Endothelial cell of umbilical vein (primary cell): ENCODE measurements at regions not wholly inside any gene's neighbourhood (a gene's known extent, or its start where the extent isn't known, plus 50 kb on each side); places are given as distances from the start of the nearest gene placed in this dataset.

Experiments
- BruUV-seq: library from RNA; stranded (reverse); fragments of 400-500 nt; replicated peaks from 2 replicates; lab custom pipeline; 2021; lab: Mats Ljungman, UMichigan
- CTCF ChIA-PET: fragments of 300-600, 350-600 bp; sonication (Branson Sonifier 250); formaldehyde crosslinking; loops from one replicate; lab custom pipeline; 2021; ENCODE audit warnings: antibody characterized with exemption, inconsistent platforms; lab: Charles Lee
- POLR2A ChIA-PET: fragments of 300-600, 350-600 bp; sonication (Branson Sonifier 250); formaldehyde crosslinking; loops from one replicate; lab custom pipeline; 2021; ENCODE audit warnings: antibody characterized with exemption, inconsistent platforms; lab: Charles Lee
- DNase-seq: peaks from one replicate; pipeline ENCODE4 v3.0.0-alpha.2; 2011; ENCODE audit warnings: low read depth, low spot score
- FAIRE-seq: peaks from 2 replicates; lab custom pipeline; 2011; peaks lifted over from hg19 to GRCh38; lab: Jason Lieb, UNC
- H2AFZ ChIP-seq: 2 replicates; pipeline ENCODE4 v1.6.0; 2012; ENCODE audit warnings: low read depth, low read length, control low read depth, inconsistent platforms
- H3K27ac ChIP-seq: 2 replicates; pipeline ENCODE4 v1.5.1; 2011; ENCODE audit warnings: low read depth, mild to moderate bottlenecking, control low read depth, low read length, moderate library complexity; ENCODE audit not compliant: insufficient read depth
- H3K27me3 ChIP-seq, 2 experiments: 2 replicates each; pipeline versions ENCODE4 v1.6.0 to v1.6.1; 2011; ENCODE audit warnings: low read length in 2 of 2, mixed read lengths in 1 of 2; ENCODE audit not compliant: control insufficient read depth in 2 of 2, insufficient read depth in 2 of 2
- H3K36me3 ChIP-seq, 2 experiments: 2 replicates in 1 of 2; 3 replicates in 1 of 2; pipeline ENCODE4 v1.5.1; 2011; ENCODE audit warnings: low read length in 2 of 2, mild to moderate bottlenecking in 1 of 2, moderate library complexity in 1 of 2; ENCODE audit not compliant: control insufficient read depth in 2 of 2, insufficient read depth in 2 of 2; ENCODE audit errors: extremely low read depth in 1 of 2
- H3K4me1 ChIP-seq: 3 replicates; pipeline ENCODE4 v1.5.1; 2011; ENCODE audit warnings: mild to moderate bottlenecking, low read length; ENCODE audit not compliant: control insufficient read depth, insufficient read depth; ENCODE audit errors: extremely low read depth
- H3K4me2 ChIP-seq: 2 replicates; pipeline ENCODE4 v1.6.1; 2011; ENCODE audit warnings: low read length, control low read depth, mixed read lengths; ENCODE audit not compliant: insufficient read depth
- H3K4me3 ChIP-seq, 3 experiments: fragments of 200-600 bp in 1 of 3; sonication (generic), shearing (Covaris generic) in 1 of 3; replicated peaks in 1 of 3; 2 replicates each; pipeline ENCODE4 v1.5.1; 2011 to 2016; ENCODE audit warnings: control low read depth in 3 of 3, low read length in 3 of 3, mild to moderate bottlenecking in 2 of 3, inconsistent platforms in 1 of 3, low read depth in 1 of 3, moderate library complexity in 1 of 3; ENCODE audit not compliant: insufficient read depth in 1 of 3
- H3K79me2 ChIP-seq: 2 replicates; pipeline ENCODE4 v1.6.0; 2012; ENCODE audit warnings: low read length, inconsistent platforms; ENCODE audit not compliant: control insufficient read depth, insufficient read depth
- H3K9ac ChIP-seq: replicated peaks from 2 replicates; pipeline ENCODE3; 2011; ENCODE audit warnings: low read length, control low read depth; ENCODE audit not compliant: insufficient read depth; ENCODE audit errors: extremely low read depth
- H3K9me1 ChIP-seq: replicated peaks from 3 replicates; pipeline ENCODE4 v1.6.0; 2011; ENCODE audit warnings: mild to moderate bottlenecking, low read length; ENCODE audit not compliant: control insufficient read depth, insufficient read depth; ENCODE audit errors: extremely low read depth
- H3K9me3 ChIP-seq: replicated peaks from 2 replicates; pipeline ENCODE4 v1.5.1; 2012; ENCODE audit warnings: low read length, inconsistent platforms; ENCODE audit not compliant: control insufficient read depth, insufficient read depth
- H4K20me1 ChIP-seq: replicated peaks from 2 replicates; pipeline ENCODE3; 2011; ENCODE audit warnings: mild to moderate bottlenecking, low read length; ENCODE audit not compliant: control insufficient read depth, insufficient read depth; ENCODE audit errors: extremely low read depth
- CTCF ChIP-seq, 2 donors: IDR thresholded peaks; 1 replicate in 1 of 2; 2 replicates in 1 of 2; pipeline ENCODE4 v1.5.1; 2011; ENCODE audit warnings: low read length in 2 of 2, mild to moderate bottlenecking in 2 of 2, moderate library complexity in 2 of 2, control low read depth in 1 of 2, inconsistent platforms in 1 of 2, low read depth in 1 of 2; ENCODE audit not compliant: insufficient read depth in 1 of 2; ENCODE audit errors: extremely low read depth in 1 of 2
- EZH2 ChIP-seq: IDR thresholded peaks from 2 replicates; pipeline ENCODE4 v1.6.1; 2012; ENCODE audit warnings: borderline replicate concordance, low read depth, mild to moderate bottlenecking, moderate library complexity, low read length, inconsistent platforms; ENCODE audit not compliant: severe bottlenecking
- FOS ChIP-seq: IDR thresholded peaks from 2 replicates; pipeline ENCODE4 v1.6.1; 2011; ENCODE audit warnings: mild to moderate bottlenecking, low read length, moderate library complexity, borderline replicate concordance; ENCODE audit not compliant: insufficient read depth
- GATA2 ChIP-seq: IDR thresholded peaks from 2 replicates; pipeline ENCODE4 v1.7.0; 2011; ENCODE audit warnings: low read depth, mild to moderate bottlenecking, moderate library complexity, mixed read lengths, low read length; ENCODE audit not compliant: insufficient read length, insufficient read depth
- JUN ChIP-seq: IDR thresholded peaks from 2 replicates; pipeline ENCODE4 v1.6.1; 2011; ENCODE audit warnings: borderline replicate concordance, low read depth; ENCODE audit not compliant: insufficient read length, insufficient read depth
- MAX ChIP-seq: IDR thresholded peaks from 2 replicates; pipeline ENCODE4 v1.6.1; 2011; ENCODE audit not compliant: insufficient read depth, insufficient read length
- MYC ChIP-seq: IDR thresholded peaks from one replicate; pipeline ENCODE4 v1.6.1; 2011; ENCODE audit warnings: mild to moderate bottlenecking, low read depth, low read length
- POLR2A ChIP-seq: IDR thresholded peaks from 2 replicates; pipeline ENCODE4 v1.6.1; 2012; ENCODE audit warnings: low read depth, mild to moderate bottlenecking, control low read depth, low read length
- POLR2AphosphoS5 ChIP-seq: IDR thresholded peaks from 2 replicates; pipeline ENCODE4 v1.6.1; 2012; ENCODE audit warnings: low read depth, mild to moderate bottlenecking, control low read depth, low read length, moderate library complexity; ENCODE audit not compliant: insufficient read depth
- dilution Hi-C: fragments of 300-500 bp; cut with MboI; formaldehyde crosslinking; loops from one replicate; pipeline ENCODE4 v1.15.0; 2019; ENCODE audit warnings: low sequenced_read_pairs; ENCODE audit not compliant: extremely low pct_ligation_motif_present
- intact Hi-C: fragments of 100-400 bp; cut with micrococcal nuclease; formaldehyde crosslinking; loops from one replicate; pipeline ENCODE4 v1.10.0; 2022

- Histone ChIP-seq H3K9ac (no peak overlapping the region), H3K27ac (no peak overlapping the region), H3K9me1 (no peaks in the 10 kb centered on the region), H3K36me3 (no peaks in the 10 kb centered on the region), H2AFZ (no peak overlapping the region), H3K27me3 (no peaks in the 10 kb centered on the region), H3K4me2 (no peak overlapping the region), H3K4me3 (no peak overlapping the region), H3K9me3 (no peaks in the 10 kb centered on the region), H3K79me2 (no peaks in the 10 kb centered on the region), H4K20me1 (no peaks in the 10 kb centered on the region), H3K4me1 (no peaks in the 10 kb centered on the region)
- CTCF ChIA-PET: no interaction called here
- dilution Hi-C loops: no loop called here
- intact Hi-C loops: no loop called here
- TF ChIP-seq EZH2 (no peak), POLR2AphosphoS5 (no peak), FOS (no peak), MYC (no peak), CTCF (IDR thresholded peaks at IDR 0.05; ENCODE audit: extremely low read depth in 1 of 2, insufficient read depth in 1 of 2, low read depth in 1 of 2, low read length in 2 of 2) (no peak), POLR2A (no peak), MAX (no peak), JUN (no peak), GATA2 (no peak)
- POLR2A ChIA-PET: no interaction called here
- BruUV-seq: no TSS peak
- FAIRE-seq: no peak
- DNase-seq: no peak
Measured at GRCh38 chr1:147479864-147480564, 61.3 kb upstream of the BCL9 start.
